GM23338 (cell line): ENCODE measurements at regions not wholly inside any gene's neighbourhood (a gene's known extent, or its start where the extent isn't known, plus 50 kb on each side); places are given as distances from the start of the nearest gene placed in this dataset.

ENCODE experiments used
- ATAC-seq: fragments of 200-7000 bp; cut with Tn5 transposase; 3 replicates; pipeline ENCODE4 v1.9.1; 2020
- DNase-seq: peaks from one replicate; pipeline ENCODE4 v3.0.0-alpha.2; 2015; ENCODE audit warnings: low spot score
- H2AFZ ChIP-seq: fragments of 200-600 bp; sonication (generic); 2 replicates; pipeline ENCODE4 v1.8.0; 2016; ENCODE audit warnings: antibody characterized with exemption, mild to moderate bottlenecking, moderate library complexity
- H3F3A ChIP-seq: fragments of 200-600 bp; sonication (generic); replicated peaks from 2 replicates; pipeline ENCODE4 v1.8.0; 2017; ENCODE audit warnings: antibody characterized with exemption, mixed run types, low read depth
- H3K27ac ChIP-seq: fragments of 200-600 bp; sonication (generic); 2 replicates; pipeline ENCODE4 v1.6.1; 2016; ENCODE audit warnings: low read depth
- H3K27me3 ChIP-seq: fragments of 200-600 bp; sonication (generic); 2 replicates; pipeline ENCODE4 v1.8.0; 2016; ENCODE audit warnings: mild to moderate bottlenecking, mixed run types, moderate library complexity; ENCODE audit not compliant: insufficient read depth
- H3K36me3 ChIP-seq: fragments of 200-600 bp; sonication (generic); 2 replicates; pipeline ENCODE4 v1.8.0; 2016; ENCODE audit warnings: mild to moderate bottlenecking; ENCODE audit not compliant: insufficient read depth
- H3K4me1 ChIP-seq: fragments of 200-600 bp; sonication (generic); 2 replicates; pipeline ENCODE4 v1.8.0; 2016; ENCODE audit warnings: mild to moderate bottlenecking, moderate library complexity; ENCODE audit not compliant: insufficient read depth
- H3K4me2 ChIP-seq: fragments of 200-600 bp; sonication (generic); 2 replicates; pipeline ENCODE4 v1.7.1; 2017; ENCODE audit warnings: mixed run types
- H3K4me3 ChIP-seq: fragments of 200-600 bp; sonication (generic); 2 replicates; pipeline ENCODE4 v1.6.1; 2016; ENCODE audit warnings: mixed run types
- H3K79me2 ChIP-seq: fragments of 200-600 bp; sonication (generic); replicated peaks from 2 replicates; pipeline ENCODE4 v1.8.0; 2017; ENCODE audit warnings: mild to moderate bottlenecking; ENCODE audit not compliant: insufficient read depth
- H3K9me2 ChIP-seq: fragments of 200-600 bp; sonication (generic); 2 replicates; pipeline ENCODE4 v1.8.0; 2017; ENCODE audit not compliant: insufficient read depth
- H4K20me1 ChIP-seq: fragments of 200-600 bp; sonication (generic); replicated peaks from 2 replicates; pipeline ENCODE4 v1.8.0; 2017; ENCODE audit warnings: mild to moderate bottlenecking; ENCODE audit not compliant: insufficient read depth
- H3K27ac Mint-ChIP-seq: 2 replicates; pipeline ENCODE4 v1.8.0; 2020; ENCODE audit warnings: inconsistent platforms, mild to moderate bottlenecking, moderate library complexity, mixed read lengths
- H3K27me3 Mint-ChIP-seq: 3 replicates; pipeline ENCODE4 v1.8.0; 2022; ENCODE audit warnings: low read depth, mild to moderate bottlenecking, moderate library complexity, mixed read lengths, inconsistent platforms; ENCODE audit not compliant: insufficient read depth, poor library complexity
- H3K36me3 Mint-ChIP-seq: 3 replicates; pipeline ENCODE4 v1.8.0; 2021; ENCODE audit warnings: low read depth, mild to moderate bottlenecking, inconsistent platforms, moderate library complexity, mixed read lengths
- H3K4me1 Mint-ChIP-seq: 3 replicates; pipeline ENCODE4 v1.8.0; 2020; ENCODE audit warnings: mild to moderate bottlenecking, inconsistent platforms, mixed read lengths
- H3K4me3 Mint-ChIP-seq: 3 replicates; pipeline ENCODE4 v1.8.0; 2021; ENCODE audit warnings: moderate library complexity, mild to moderate bottlenecking, inconsistent platforms, mixed read lengths
- H3K9me3 Mint-ChIP-seq: 3 replicates; pipeline ENCODE4 v1.8.0; 2020; ENCODE audit warnings: moderate library complexity, mild to moderate bottlenecking, inconsistent platforms, mixed read lengths
- CREB1 ChIP-seq: fragments of 250-450 bp; sonication (Bioruptor Pico); IDR thresholded peaks from 2 replicates; pipeline ENCODE4 v1.5.0; 2020; ENCODE audit warnings: low read depth, mild to moderate bottlenecking, moderate library complexity
- ETS1 ChIP-seq: IDR thresholded peaks from 2 replicates; pipeline ENCODE4 v1.6.1; 2016; ENCODE audit warnings: antibody characterized with exemption
- EZH2 ChIP-seq: fragments of 200-600 bp; sonication (generic); IDR thresholded peaks from one replicate; pipeline ENCODE4 v1.8.0; 2017; ENCODE audit warnings: antibody characterized with exemption, mild to moderate bottlenecking, low read depth; ENCODE audit not compliant: unreplicated experiment
- EZH2phosphoT487 ChIP-seq: fragments of 200-600 bp; sonication (generic); IDR thresholded peaks from one replicate; pipeline ENCODE4 v1.8.1; 2018; ENCODE audit warnings: antibody characterized with exemption; ENCODE audit not compliant: unreplicated experiment
- JUNB ChIP-seq: IDR thresholded peaks from one replicate; pipeline ENCODE4 v1.6.1; 2016; ENCODE audit warnings: antibody characterized with exemption; ENCODE audit not compliant: unreplicated experiment
- ZNF331 ChIP-seq: fragments of 250-450 bp; sonication (Bioruptor Pico); IDR thresholded peaks from 2 replicates; pipeline ENCODE4 v1.5.0; 2020; ENCODE audit warnings: low read depth, mild to moderate bottlenecking, moderate library complexity
- TF ChIP-seq, protein P1 (sequence below): IDR thresholded peaks from one replicate; pipeline ENCODE4 v1.6.1; 2018; ENCODE audit warnings: antibody characterized with exemption; ENCODE audit not compliant: unreplicated experiment
- TF ChIP-seq, protein P2 (sequence below): fragments of 250-450 bp; sonication (Bioruptor Pico); IDR thresholded peaks from 2 replicates; pipeline ENCODE4 v1.5.0; 2020; ENCODE audit warnings: mild to moderate bottlenecking, moderate library complexity

GRCh38 chr4:75169427-75169826, 236.5 kb downstream of the PARM1 start:
- Histone ChIP-seq H3K27ac (peak overlapping the region; percentile 15; the same call in 1 of the 2 replicates), H3K4me2 (peak overlapping the region; percentile 44), H3K4me1 (peaks cover 33% of the 10 kb centered on the region), H3K79me2 (no peaks in the 10 kb centered on the region), H3K9me2 (no peaks in the 10 kb centered on the region), H3K4me3 (peak overlapping the region; percentile 24; the same call in 1 of the 2 replicates), H3K27me3 (no peaks in the 10 kb centered on the region), H2AFZ (no peak overlapping the region), H3F3A (no peaks in the 10 kb centered on the region), H3K36me3 (no peaks in the 10 kb centered on the region), H4K20me1 (no peaks in the 10 kb centered on the region)
- Mint-ChIP-seq H3K27me3 (peaks cover 3% of the 10 kb centered on the region), H3K4me1 (peaks cover 35% of the 10 kb centered on the region), H3K27ac (peak overlapping the region; percentile 42; the same call in 1 of the 2 replicates), H3K36me3 (peaks cover 20% of the 10 kb centered on the region), H3K4me3 (peak overlapping the region; percentile 23; the same call in 1 of the 3 replicates), H3K9me3 (peaks cover 25% of the 10 kb centered on the region)
- DNase-seq (peak; percentile 36), ATAC-seq (peak; percentile 46; the same call in 1 of the 3 replicates)
- no peak for TF ChIP-seq JUNB
- TF ChIP-seq CREB1 (CRISPR knock-in tag) = no peak
- TF ChIP-seq, protein P1, sequence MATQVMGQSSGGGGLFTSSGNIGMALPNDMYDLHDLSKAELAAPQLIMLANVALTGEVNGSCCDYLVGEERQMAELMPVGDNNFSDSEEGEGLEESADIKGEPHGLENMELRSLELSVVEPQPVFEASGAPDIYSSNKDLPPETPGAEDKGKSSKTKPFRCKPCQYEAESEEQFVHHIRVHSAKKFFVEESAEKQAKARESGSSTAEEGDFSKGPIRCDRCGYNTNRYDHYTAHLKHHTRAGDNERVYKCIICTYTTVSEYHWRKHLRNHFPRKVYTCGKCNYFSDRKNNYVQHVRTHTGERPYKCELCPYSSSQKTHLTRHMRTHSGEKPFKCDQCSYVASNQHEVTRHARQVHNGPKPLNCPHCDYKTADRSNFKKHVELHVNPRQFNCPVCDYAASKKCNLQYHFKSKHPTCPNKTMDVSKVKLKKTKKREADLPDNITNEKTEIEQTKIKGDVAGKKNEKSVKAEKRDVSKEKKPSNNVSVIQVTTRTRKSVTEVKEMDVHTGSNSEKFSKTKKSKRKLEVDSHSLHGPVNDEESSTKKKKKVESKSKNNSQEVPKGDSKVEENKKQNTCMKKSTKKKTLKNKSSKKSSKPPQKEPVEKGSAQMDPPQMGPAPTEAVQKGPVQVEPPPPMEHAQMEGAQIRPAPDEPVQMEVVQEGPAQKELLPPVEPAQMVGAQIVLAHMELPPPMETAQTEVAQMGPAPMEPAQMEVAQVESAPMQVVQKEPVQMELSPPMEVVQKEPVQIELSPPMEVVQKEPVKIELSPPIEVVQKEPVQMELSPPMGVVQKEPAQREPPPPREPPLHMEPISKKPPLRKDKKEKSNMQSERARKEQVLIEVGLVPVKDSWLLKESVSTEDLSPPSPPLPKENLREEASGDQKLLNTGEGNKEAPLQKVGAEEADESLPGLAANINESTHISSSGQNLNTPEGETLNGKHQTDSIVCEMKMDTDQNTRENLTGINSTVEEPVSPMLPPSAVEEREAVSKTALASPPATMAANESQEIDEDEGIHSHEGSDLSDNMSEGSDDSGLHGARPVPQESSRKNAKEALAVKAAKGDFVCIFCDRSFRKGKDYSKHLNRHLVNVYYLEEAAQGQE = no peak
- TF ChIP-seq, protein P2, sequence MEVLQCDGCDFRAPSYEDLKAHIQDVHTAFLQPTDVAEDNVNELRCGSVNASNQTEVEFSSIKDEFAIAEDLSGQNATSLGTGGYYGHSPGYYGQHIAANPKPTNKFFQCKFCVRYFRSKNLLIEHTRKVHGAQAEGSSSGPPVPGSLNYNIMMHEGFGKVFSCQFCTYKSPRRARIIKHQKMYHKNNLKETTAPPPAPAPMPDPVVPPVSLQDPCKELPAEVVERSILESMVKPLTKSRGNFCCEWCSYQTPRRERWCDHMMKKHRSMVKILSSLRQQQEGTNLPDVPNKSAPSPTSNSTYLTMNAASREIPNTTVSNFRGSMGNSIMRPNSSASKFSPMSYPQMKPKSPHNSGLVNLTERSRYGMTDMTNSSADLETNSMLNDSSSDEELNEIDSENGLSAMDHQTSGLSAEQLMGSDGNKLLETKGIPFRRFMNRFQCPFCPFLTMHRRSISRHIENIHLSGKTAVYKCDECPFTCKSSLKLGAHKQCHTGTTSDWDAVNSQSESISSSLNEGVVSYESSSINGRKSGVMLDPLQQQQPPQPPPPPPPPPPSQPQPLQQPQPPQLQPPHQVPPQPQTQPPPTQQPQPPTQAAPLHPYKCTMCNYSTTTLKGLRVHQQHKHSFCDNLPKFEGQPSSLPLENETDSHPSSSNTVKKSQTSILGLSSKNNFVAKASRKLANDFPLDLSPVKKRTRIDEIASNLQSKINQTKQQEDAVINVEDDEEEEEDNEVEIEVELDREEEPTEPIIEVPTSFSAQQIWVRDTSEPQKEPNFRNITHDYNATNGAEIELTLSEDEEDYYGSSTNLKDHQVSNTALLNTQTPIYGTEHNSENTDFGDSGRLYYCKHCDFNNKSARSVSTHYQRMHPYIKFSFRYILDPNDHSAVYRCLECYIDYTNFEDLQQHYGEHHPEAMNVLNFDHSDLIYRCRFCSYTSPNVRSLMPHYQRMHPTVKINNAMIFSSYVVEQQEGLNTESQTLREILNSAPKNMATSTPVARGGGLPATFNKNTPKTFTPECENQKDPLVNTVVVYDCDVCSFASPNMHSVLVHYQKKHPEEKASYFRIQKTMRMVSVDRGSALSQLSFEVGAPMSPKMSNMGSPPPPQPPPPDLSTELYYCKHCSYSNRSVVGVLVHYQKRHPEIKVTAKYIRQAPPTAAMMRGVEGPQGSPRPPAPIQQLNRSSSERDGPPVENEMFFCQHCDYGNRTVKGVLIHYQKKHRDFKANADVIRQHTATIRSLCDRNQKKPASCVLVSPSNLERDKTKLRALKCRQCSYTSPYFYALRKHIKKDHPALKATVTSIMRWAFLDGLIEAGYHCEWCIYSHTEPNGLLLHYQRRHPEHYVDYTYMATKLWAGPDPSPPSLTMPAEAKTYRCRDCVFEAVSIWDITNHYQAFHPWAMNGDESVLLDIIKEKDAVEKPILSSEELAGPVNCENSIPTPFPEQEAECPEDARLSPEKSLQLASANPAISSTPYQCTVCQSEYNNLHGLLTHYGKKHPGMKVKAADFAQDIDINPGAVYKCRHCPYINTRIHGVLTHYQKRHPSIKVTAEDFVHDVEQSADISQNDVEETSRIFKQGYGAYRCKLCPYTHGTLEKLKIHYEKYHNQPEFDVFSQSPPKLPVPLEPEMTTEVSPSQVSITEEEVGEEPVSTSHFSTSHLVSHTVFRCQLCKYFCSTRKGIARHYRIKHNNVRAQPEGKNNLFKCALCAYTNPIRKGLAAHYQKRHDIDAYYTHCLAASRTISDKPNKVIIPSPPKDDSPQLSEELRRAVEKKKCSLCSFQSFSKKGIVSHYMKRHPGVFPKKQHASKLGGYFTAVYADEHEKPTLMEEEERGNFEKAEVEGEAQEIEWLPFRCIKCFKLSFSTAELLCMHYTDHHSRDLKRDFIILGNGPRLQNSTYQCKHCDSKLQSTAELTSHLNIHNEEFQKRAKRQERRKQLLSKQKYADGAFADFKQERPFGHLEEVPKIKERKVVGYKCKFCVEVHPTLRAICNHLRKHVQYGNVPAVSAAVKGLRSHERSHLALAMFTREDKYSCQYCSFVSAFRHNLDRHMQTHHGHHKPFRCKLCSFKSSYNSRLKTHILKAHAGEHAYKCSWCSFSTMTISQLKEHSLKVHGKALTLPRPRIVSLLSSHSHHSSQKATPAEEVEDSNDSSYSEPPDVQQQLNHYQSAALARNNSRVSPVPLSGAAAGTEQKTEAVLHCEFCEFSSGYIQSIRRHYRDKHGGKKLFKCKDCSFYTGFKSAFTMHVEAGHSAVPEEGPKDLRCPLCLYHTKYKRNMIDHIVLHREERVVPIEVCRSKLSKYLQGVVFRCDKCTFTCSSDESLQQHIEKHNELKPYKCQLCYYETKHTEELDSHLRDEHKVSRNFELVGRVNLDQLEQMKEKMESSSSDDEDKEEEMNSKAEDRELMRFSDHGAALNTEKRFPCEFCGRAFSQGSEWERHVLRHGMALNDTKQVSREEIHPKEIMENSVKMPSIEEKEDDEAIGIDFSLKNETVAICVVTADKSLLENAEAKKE = no peak
- no peak for TF ChIP-seq EZH2
- TF ChIP-seq ZNF331 (CRISPR knock-in tag) = no peak
- no peak for TF ChIP-seq ETS1
- TF ChIP-seq EZH2phosphoT487 = no peak
